Prostate gland (tissue), 2 donors: ENCODE measurements at regions not wholly inside any gene's neighbourhood (a gene's known extent, or its start where the extent isn't known, plus 50 kb on each side); places are given as distances from the start of the nearest gene placed in this dataset.
"Not testable (repeated sequence)": the region's sequence is repeated elsewhere in the genome, so short reads cannot be mapped to it uniquely, and the experiment has no call there.

Experiments
- DNase-seq: peaks from one replicate; pipeline ENCODE4 v3.0.0-alpha.2; 2019; ENCODE audit warnings: low spot score
- H3K27ac ChIP-seq, 2 donors: fragments of 200-600 bp; sonication (generic); 2 replicates each; pipeline ENCODE4 v1.5.1; 2017 to 2019
- H3K27me3 ChIP-seq: fragments of 200-600 bp; sonication (generic); replicated peaks from 2 replicates; pipeline ENCODE4 v1.5.1; 2019; ENCODE audit not compliant: insufficient read depth
- H3K36me3 ChIP-seq, 2 donors: fragments of 200-600 bp; sonication (generic); 1 replicate in 1 of 2; 2 replicates in 1 of 2; pipeline versions ENCODE4 v1.5.1 to v1.8.1; 2017 to 2019
- H3K4me1 ChIP-seq: fragments of 200-600 bp; sonication (generic); replicated peaks from 2 replicates; pipeline ENCODE4 v1.5.1; 2019
- H3K4me3 ChIP-seq, 2 donors: fragments of 200-600 bp; sonication (generic); 2 replicates each; pipeline ENCODE4 v1.5.1; 2017 to 2019
- H3K9me3 ChIP-seq: fragments of 200-600 bp; sonication (generic); 2 replicates; pipeline ENCODE4 v1.5.1; 2017
- CTCF ChIP-seq, 4 experiments: fragments of 200-600 bp in 2 of 4; fragments of 450-650 bp in 2 of 4; sonication (generic) in 2 of 4; IDR thresholded peaks; 1 replicate in 3 of 4; 2 replicates in 1 of 4; pipeline ENCODE4 v1.5.1; 2016 to 2019; ENCODE audit warnings: antibody characterized with exemption in 4 of 4, mild to moderate bottlenecking in 2 of 4, moderate library complexity in 2 of 4
- POLR2A ChIP-seq: fragments of 450-650 bp; IDR thresholded peaks from one replicate; pipeline ENCODE4 v1.6.1; 2016; ENCODE audit warnings: antibody characterized with exemption, mild to moderate bottlenecking
- POLR2AphosphoS5 ChIP-seq: sonication (generic); formaldehyde crosslinking; IDR thresholded peaks from one replicate; pipeline ENCODE4 v1.6.1; 2017; ENCODE audit warnings: antibody characterized with exemption
- WGBS: methylation state at CpG from one replicate; pipeline ENCODE4 v1.1.5; 2018; 5-methylcytosine and 5-hydroxymethylcytosine counted together
- intact Hi-C: fragments of 100-400 bp; cut with DNase I; formaldehyde crosslinking; loops from one replicate; pipeline ENCODE4 v1.14.2; 2022

GRCh38 chr14:106317593-106317992 lies 791.2 kb downstream of the TMEM121 start:
- WGBS: 38% methylated on average over 5 of the region's 5 CpGs
- no peak for TF ChIP-seq CTCF (IDR thresholded peaks at IDR 0.05)
- no peak for TF ChIP-seq POLR2A
- TF ChIP-seq POLR2AphosphoS5: no peak
- Histone ChIP-seq H3K4me3 (no peak overlapping the region), H3K4me1 (no peaks in the 10 kb centered on the region), H3K36me3 (no peaks in the 10 kb centered on the region), H3K9me3 (no peaks in the 10 kb centered on the region), H3K27me3 (no peaks in the 10 kb centered on the region), H3K27ac (no peak overlapping the region)
- no peak for DNase-seq
- intact Hi-C loops: no loop called here

- WGBS: 35% methylated on average over 3 of the region's 3 CpGs
- Histone ChIP-seq H3K36me3 (no peaks in the 10 kb centered on the region), H3K4me1 (no peaks in the 10 kb centered on the region), H3K27me3 (no peaks in the 10 kb centered on the region), H3K27ac (no peak overlapping the region), H3K4me3 (no peak overlapping the region), H3K9me3 (no peaks in the 10 kb centered on the region)
- intact Hi-C loops: no loop called here
- TF ChIP-seq POLR2A: no peak
- no peak for TF ChIP-seq POLR2AphosphoS5
- no peak for TF ChIP-seq CTCF (IDR thresholded peaks at IDR 0.05)
- DNase-seq: no peak
These were observed 792.3 kb downstream of the TMEM121 start for GRCh38 chr14:106318700-106319099.

- DNase-seq, H3K9me3 ChIP-seq, H3K4me1 ChIP-seq, H3K27me3 ChIP-seq, intact Hi-C loops, H3K36me3 ChIP-seq, H3K27ac ChIP-seq, H3K4me3 ChIP-seq: not testable (repeated sequence)
- WGBS: 78% methylated on average over 17 of the region's 17 CpGs
These were observed 797.6 kb downstream of the TMEM121 start for GRCh38 chr14:106323970-106324369.

- WGBS: 67% methylated on average over 3 of the region's 3 CpGs
- Histone ChIP-seq H3K4me3 (no peak overlapping the region), H3K36me3 (no peaks in the 10 kb centered on the region), H3K4me1 (no peaks in the 10 kb centered on the region), H3K27me3 (no peaks in the 10 kb centered on the region), H3K9me3 (no peaks in the 10 kb centered on the region), H3K27ac (no peak overlapping the region)
- DNase-seq: no peak
- intact Hi-C loops: no loop called here
- TF ChIP-seq POLR2A (no peak), POLR2AphosphoS5 (no peak), CTCF (IDR thresholded peaks at IDR 0.05) (no peak)
These were observed 800.9 kb downstream of the TMEM121 start for GRCh38 chr14:106327234-106327633.

GRCh38 chr14:106327702-106328353 lies 801.4 kb downstream of the TMEM121 start:
- H3K36me3 ChIP-seq, H3K27me3 ChIP-seq, intact Hi-C loops, H3K4me1 ChIP-seq, H3K27ac ChIP-seq, DNase-seq, H3K9me3 ChIP-seq, H3K4me3 ChIP-seq: not testable (repeated sequence)
- 61% methylated on average over 4 of the region's 4 CpGs for WGBS

GRCh38 chr14:106329243-106329642 lies 802.9 kb downstream of the TMEM121 start:
- H3K36me3 ChIP-seq, DNase-seq, H3K9me3 ChIP-seq, H3K27ac ChIP-seq, H3K4me1 ChIP-seq, H3K27me3 ChIP-seq, intact Hi-C loops, H3K4me3 ChIP-seq: not testable (repeated sequence)
- WGBS: 38% methylated on average over 3 of the region's 4 CpGs

- H3K36me3 ChIP-seq, DNase-seq, H3K27me3 ChIP-seq, H3K4me3 ChIP-seq, H3K4me1 ChIP-seq, H3K9me3 ChIP-seq, H3K27ac ChIP-seq, intact Hi-C loops: not testable (repeated sequence)
- 44% methylated on average over 5 of the region's 8 CpGs for WGBS
These were observed 803.8 kb downstream of the TMEM121 start for GRCh38 chr14:106329987-106330774.

- H3K4me1 ChIP-seq, DNase-seq, H3K9me3 ChIP-seq, H3K36me3 ChIP-seq, intact Hi-C loops, H3K27ac ChIP-seq, H3K4me3 ChIP-seq, H3K27me3 ChIP-seq: not testable (repeated sequence)
- 41% methylated on average over 16 of the region's 16 CpGs for WGBS
These were observed 808.2 kb downstream of the TMEM121 start for GRCh38 chr14:106334428-106335109.

- WGBS: 38% methylated on average over 3 of the region's 6 CpGs
- H3K9me3 ChIP-seq, H3K27ac ChIP-seq, intact Hi-C loops, H3K4me1 ChIP-seq, H3K4me3 ChIP-seq, DNase-seq, H3K27me3 ChIP-seq, H3K36me3 ChIP-seq: not testable (repeated sequence)
These were observed 808.7 kb downstream of the TMEM121 start for GRCh38 chr14:106335110-106335429.
